NOMO-1 (cell line): ENCODE measurements at regions not wholly inside any gene's neighbourhood (a gene's known extent, or its start where the extent isn't known, plus 50 kb on each side); places are given as distances from the start of the nearest gene placed in this dataset.

Experiments
- DNase-seq, 2 experiments: peaks; one replicate each; lab custom pipeline; 2025; ENCODE audit not compliant: unreplicated experiment in 2 of 2; lab: John Stamatoyannopoulos, UW

DNA sequence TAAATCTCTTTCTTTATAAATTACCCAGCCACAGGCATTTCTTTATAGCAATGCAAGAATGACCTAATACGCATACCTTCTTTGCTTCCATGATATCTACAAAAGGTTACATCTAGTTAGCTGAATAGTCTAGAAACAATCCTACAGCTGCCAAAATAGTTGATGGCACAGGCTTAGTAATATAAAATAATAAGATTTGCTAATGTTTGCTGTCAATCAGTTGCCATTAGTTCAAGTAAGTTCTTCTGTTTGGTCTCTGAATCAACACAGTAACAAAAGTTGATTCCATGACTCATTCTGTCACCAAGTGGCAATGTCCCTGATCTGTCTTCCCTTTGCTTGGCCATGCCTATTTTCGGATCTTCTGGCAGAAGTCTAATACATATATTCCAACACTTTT is 470.2 kb downstream of the SPRY1 start:
- no peak for DNase-seq

DNA sequence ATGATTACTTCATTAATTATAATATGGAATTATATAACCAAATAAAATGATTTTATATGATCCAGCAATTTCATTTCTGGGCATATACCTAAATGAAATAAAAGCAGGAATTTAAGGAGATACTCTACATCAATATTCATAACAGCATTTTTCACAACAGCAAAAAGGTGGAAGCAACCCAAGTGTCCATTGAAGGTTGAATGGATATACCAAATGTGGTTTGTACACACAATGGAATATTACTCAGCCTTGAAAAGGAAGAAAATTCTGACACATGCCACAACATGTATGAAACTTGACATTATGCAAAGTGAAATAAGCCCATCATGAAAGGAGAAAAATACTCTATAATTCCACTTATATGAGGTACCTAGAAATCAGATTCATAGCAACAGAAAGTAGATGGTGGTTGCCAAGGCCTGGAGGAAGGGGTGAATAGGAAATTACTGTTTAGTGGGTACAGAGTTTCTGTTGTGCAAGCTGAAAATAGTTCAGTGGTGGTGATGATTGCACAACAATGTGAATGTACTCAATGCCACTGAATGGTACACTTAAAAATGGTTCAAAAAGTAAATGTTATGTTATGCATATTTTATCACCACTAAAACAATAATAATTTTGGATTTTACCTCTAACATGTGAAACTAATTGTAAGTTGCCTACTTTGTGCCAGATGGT is 471.5 kb downstream of the SPRY1 start:
- DNase-seq: no peak

- no peak for DNase-seq
These were observed 473.0 kb downstream of the SPRY1 start for GRCh38 chr4:123869286-123870215.

DNA sequence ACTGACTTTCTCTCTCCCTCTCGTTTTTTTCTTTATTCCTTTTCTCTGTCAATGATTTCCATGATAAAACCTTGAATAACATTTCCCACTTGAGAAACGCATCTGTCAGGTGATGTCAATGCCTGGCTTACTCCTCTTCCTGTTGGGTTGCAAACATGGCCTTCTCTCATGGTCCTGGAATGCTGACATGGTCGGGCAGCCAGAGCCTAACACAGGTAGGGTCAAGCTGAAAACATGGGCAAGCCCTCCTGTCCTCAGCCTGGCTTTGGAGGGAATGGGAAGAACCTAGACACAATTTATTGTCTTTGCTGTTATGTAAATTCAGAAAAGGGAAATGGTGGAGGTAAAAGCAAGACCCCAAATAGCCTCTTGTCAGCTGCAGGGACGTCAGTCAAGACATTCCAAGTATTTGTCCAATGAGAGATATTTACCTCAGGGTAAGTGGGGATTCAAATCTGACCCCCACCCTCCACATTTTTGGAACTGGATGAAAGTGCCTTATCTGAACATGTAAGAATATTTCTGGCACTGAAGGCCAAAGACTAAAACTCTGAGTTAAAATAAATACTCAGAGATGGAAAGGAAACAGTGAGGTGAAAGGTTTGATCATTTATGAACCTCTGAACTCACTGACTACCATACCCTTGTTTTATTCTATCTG is 473.8 kb downstream of the SPRY1 start:
- no peak for DNase-seq

DNA sequence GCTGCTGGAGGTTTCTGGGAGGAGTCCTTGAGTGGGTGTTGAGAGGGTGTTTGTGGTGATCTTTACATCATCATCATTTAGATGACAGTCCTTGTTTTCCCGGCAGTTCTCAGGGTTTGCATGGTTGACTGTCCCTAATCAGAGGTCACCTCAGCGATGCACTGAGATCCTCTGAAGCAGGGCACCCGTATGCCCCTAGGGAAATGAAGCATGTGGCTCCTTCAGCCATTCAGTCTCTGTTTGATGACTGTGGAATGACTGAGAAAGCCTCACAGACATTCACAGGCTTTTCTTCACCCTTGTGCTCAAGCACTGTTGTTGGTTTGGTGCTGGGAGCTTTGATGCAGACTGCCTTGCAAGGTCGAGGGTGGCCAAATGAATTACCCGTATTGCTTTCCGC is 474.7 kb downstream of the SPRY1 start:
- no peak for DNase-seq

DNA sequence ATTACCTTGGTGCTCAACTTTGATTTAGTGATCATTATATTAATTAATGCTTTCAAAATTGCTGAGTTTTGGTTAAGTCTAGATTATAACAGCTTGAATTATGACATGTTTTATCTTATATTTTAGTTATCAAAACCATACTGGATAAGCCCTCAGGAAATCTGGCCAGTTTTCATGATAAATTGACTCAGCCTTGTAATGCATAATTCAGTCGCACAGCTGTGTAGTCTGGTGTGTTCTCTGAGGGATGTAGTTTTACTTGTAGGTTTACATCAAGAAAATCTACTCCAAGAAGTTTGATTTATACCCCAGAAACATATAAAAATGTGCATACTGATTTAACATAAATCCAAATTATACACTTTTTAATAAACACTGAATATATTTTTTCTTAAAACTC is 477.5 kb downstream of the SPRY1 start:
- no peak for DNase-seq

GRCh38 chr4:123876143-123876542 is 479.5 kb downstream of the SPRY1 start:
- DNase-seq: no peak

GRCh38 chr4:123876671-123877101 is 480.1 kb downstream of the SPRY1 start:
- no peak for DNase-seq

DNA sequence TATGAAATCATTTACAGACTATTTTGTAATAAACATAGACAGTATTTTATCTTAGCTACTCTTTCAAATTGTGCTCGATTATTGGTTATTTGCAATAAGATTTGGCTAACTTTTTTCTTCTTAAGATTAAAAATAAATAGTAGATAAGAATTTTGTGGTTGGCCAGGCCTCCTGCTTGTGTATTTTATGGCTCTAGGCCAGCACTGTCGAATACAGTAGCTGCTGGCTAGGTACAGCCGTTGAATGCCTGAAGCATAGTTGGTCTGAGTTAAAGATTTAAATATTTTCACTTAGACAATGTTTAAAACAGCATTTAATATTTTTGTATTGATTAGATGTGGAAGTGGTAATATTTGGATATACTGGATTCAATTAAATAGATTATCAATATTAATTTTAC is 481.0 kb downstream of the SPRY1 start:
- no peak for DNase-seq

- DNase-seq: no peak
These were observed 482.4 kb downstream of the SPRY1 start for GRCh38 chr4:123878976-123879375.

GRCh38 chr4:123880631-123881030 is 484.0 kb downstream of the SPRY1 start:
- no peak for DNase-seq

DNA sequence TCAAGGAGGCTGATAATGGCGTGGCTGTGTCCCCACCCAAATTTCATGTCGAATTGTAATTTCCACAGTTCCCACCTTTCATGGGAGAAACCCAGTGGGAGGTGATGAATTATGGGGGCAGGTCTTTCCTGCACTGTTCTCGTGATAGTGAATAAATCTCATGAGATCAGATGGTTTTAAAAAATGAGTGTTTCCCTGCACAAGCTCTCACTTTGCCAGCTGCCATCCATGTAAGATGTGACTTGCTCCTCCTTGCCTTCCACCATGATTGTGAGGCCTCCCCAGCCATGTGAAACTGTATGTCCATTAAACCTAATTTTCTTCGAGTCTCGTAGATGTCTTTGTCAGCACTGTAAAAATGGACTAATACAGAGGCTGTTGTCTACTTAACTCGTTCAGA is 488.3 kb downstream of the SPRY1 start:
- DNase-seq: no peak

DNA sequence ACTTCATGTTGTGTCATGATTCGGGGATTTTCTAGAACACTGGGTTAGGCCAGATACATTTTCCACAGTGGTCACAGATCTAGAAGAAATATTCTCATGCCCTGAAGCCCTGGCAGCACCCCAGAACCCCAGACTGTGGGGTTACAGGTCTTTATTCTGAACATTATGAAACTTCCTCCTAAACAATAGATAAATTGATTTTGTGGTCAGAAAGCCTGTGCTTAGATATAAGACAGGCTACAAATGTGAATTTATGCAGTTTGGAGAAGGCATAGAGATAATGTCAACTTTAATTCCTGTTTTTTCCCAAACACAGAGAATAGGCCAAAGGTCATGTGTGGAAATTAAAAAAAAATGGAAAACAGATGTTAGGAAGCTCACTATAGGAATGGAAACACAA is 492.9 kb downstream of the SPRY1 start:
- DNase-seq: no peak

GRCh38 chr4:123890889-123891288 is 494.3 kb downstream of the SPRY1 start:
- DNase-seq: no peak

DNA sequence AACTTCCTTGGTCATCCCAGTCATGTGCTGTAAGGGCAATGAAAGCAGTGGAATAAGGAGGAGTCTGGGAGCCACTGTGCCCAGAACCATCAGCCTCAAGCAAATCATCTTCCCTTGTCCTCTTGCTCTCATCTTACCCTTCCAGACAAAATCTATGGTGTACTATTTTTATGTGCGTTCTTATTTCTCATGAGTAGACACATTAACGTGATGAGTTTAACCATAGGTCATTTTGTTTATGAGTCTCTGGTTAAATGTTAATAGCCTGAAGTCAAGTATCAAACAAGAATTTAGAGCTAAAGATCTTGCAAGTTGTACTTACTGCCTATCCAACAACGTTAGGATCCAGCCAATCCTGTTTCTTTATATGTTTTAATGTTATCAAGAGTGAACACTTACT is 495.3 kb downstream of the SPRY1 start:
- DNase-seq: no peak

GRCh38 chr4:123892368-123892976 is 495.9 kb downstream of the SPRY1 start:
- DNase-seq: no peak

DNA sequence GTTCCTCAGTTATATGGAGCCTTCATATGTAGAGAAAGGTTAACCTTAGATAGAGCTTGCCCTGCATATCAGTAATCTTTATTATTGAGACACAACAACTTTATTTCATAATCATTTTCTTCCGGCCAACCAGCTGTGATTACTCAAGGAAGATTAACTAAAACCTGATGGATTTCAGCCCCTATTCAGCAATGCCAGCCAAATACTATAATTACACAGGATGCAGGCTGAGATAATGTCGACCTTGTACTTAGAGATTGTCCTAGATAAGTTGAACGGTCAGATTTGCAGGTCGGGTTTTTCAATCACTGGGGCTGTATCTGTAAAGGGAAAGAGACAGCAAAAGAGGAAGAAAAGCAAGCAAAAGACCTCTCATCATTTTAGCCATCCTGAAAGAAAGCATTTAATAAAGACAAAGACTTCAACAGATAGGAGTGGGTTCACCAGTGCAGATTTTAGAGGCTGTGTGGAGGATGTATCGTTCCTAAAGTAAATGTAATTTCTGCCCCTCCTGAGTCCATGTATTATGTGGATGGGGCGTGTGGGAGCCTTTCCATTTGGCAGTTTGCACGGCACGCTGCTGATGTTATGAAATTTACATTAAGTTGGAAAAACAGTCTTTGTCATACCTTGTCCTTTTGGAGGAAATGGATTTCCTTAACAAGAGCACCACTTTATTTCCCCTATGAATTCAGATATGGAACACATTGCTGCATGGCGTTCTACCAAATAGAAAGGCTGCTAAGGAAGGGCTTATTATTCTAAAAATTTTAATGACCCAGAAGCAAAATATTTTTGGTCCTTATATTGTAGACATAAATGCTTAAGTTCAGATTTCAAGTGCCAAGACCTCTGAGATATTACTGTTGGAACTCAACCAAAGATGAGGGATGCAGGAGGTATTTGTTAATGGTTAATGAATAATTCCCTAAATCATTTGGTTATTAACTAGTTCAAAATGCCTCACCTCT is 496.7 kb downstream of the SPRY1 start:
- DNase-seq: no peak

DNA sequence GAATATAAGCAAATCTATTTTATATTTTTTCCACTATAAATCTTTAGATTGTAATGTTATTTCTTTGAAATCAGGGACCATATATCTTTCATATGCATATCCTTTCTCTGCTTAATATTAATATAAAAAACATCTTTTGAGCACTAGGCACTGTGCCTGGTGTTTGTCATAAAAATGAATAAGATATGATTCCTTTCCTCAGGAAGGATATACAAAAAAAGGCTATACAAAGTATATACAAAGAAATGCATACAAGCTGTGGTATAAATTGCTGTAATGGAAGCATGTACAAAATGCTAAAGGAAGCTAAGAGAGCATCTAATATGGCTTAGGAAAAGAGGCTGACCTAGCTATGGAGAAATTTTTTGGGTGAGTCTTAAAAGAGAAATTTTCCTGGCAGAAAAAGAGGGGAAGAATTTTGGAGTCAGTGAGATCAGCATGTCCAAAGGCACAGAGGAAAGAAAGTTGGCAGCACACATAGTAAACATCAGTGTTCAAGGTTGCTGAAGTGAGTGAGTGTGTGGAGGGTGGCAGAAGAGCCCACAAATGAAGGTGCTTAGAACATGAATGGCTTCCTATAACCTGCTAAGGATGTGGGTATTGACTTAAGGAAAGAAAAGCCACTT is 500.0 kb downstream of the SPRY1 start:
- no peak for DNase-seq

DNA sequence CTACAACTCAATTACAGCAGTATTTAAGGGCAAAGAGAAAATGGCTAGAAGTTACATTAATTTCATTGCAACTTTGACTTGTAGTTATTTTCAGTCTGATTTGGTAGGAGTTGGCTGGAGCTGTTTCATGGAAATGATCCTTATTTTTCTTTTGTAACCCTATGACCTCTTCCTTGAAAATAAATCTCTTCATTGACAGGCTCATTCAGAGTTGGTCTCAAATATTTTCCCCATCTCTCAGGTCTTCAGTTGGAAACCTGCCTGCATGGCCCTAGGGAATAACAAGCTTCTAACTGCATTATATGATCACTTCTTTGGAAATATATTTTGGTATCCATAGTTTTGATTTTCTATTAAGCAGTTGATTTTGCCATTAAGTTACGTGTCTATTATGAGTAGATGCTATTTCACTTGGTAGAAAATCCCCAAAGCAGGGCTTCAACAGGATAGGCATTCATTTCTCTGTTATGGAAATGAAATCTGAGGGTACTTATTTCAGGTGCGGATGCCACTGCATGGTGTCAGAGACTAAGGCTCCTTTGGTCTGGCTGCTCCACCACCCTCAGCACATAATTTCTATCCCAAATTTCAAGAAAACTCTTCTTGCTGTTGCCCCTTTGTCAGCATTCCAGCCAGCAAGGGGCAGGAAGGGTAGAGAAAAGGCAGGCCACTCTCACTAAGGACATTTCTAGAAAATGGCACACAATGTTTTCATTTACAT is 502.5 kb downstream of the SPRY1 start:
- no peak for DNase-seq
